CD4-positive, alpha-beta T cell (primary cell): ENCODE measurements at regions not wholly inside any gene's neighbourhood (a gene's known extent, or its start where the extent isn't known, plus 50 kb on each side); places are given as distances from the start of the nearest gene placed in this dataset.

Experiments used
- ATAC-seq: fragments of 200-7000 bp; cut with Tn5 transposase; one replicate; pipeline ENCODE4 v1.10.0; 2022; ENCODE audit warnings: mild to moderate bottlenecking; ENCODE audit not compliant: poor library complexity
- CTCF ChIA-PET: fragments of 350-600 bp; sonication (Branson Sonifier 250); formaldehyde crosslinking; loops from one replicate; lab custom pipeline; 2021; ENCODE audit warnings: antibody characterized with exemption, inconsistent platforms; lab: Charles Lee
- POLR2A ChIA-PET: fragments of 350-600 bp; sonication (Branson Sonifier 250); formaldehyde crosslinking; loops from one replicate; lab custom pipeline; 2021; ENCODE audit warnings: antibody characterized with exemption, inconsistent platforms; lab: Charles Lee
- DNase-seq, 14 experiments: peaks; one replicate each; pipeline ENCODE4 v3.0.0-alpha.2; 2013 to 2020; ENCODE audit warnings: mixed read lengths in 2 of 14
- H3K27ac ChIP-seq, 2 donors: one replicate each; pipeline versions ENCODE4 v1.5.1 to v1.7.0; 2013; ENCODE audit warnings: low read length in 2 of 2, low read depth in 1 of 2, mild to moderate bottlenecking in 1 of 2
- H3K27me3 ChIP-seq, 2 experiments: 1 replicate in 1 of 2; 2 replicates in 1 of 2; pipeline versions ENCODE4 v1.6.1 to v1.7.0; 2013; ENCODE audit warnings: low read length in 2 of 2, control low read depth in 1 of 2, mild to moderate bottlenecking in 1 of 2, moderate library complexity in 1 of 2; ENCODE audit not compliant: insufficient read depth in 2 of 2, control insufficient read depth in 1 of 2
- H3K36me3 ChIP-seq: one replicate; pipeline ENCODE4 v1.6.1; 2013; ENCODE audit warnings: low read length, control low read depth; ENCODE audit not compliant: insufficient read depth
- H3K4me1 ChIP-seq: one replicate; pipeline ENCODE4 v1.6.1; 2013; ENCODE audit warnings: low read length, control low read depth; ENCODE audit not compliant: insufficient read depth
- H3K4me3 ChIP-seq: one replicate; pipeline ENCODE4 v1.5.1; 2013; ENCODE audit warnings: mild to moderate bottlenecking, low read length, moderate library complexity
- H3K9me3 ChIP-seq, 2 experiments: 1 replicate in 1 of 2; 2 replicates in 1 of 2; pipeline versions ENCODE4 v1.6.1 to v1.7.0; 2013; ENCODE audit warnings: low read length in 2 of 2, mild to moderate bottlenecking in 2 of 2, control low read depth in 1 of 2, moderate library complexity in 1 of 2; ENCODE audit not compliant: control insufficient read depth in 1 of 2, insufficient read depth in 1 of 2
- H3K27ac Mint-ChIP-seq: one replicate; pipeline ENCODE4 v1.8.0; 2020; ENCODE audit warnings: mixed read lengths
- H3K27me3 Mint-ChIP-seq: one replicate; pipeline ENCODE4 v1.8.0; 2021; ENCODE audit warnings: mixed read lengths
- H3K36me3 Mint-ChIP-seq: one replicate; pipeline ENCODE4 v1.8.0; 2021; ENCODE audit warnings: low read depth, mixed read lengths
- H3K4me1 Mint-ChIP-seq: one replicate; pipeline ENCODE4 v1.8.0; 2021; ENCODE audit warnings: low read depth, mixed read lengths
- H3K4me3 Mint-ChIP-seq: one replicate; pipeline ENCODE4 v1.8.0; 2020; ENCODE audit warnings: mild to moderate bottlenecking, mixed read lengths
- H3K9me3 Mint-ChIP-seq: one replicate; pipeline ENCODE4 v1.8.0; 2020; ENCODE audit warnings: mixed read lengths
- intact Hi-C, 2 experiments: fragments of 100-400 bp; cut with DNase I in 1 of 2; cut with micrococcal nuclease in 1 of 2; formaldehyde crosslinking; loops; one replicate each; pipeline versions ENCODE4 v1.15.1 to v1.9.0; 2023 to 2025; cut with DNase I, micrococcal nuclease
- TF ChIP-seq, protein P1 (sequence below): fragments of 200-600 bp; IDR thresholded peaks from one replicate; pipeline ENCODE4 v1.8.0; 2022; ENCODE audit warnings: antibody characterized with exemption, mild to moderate bottlenecking

DNA sequence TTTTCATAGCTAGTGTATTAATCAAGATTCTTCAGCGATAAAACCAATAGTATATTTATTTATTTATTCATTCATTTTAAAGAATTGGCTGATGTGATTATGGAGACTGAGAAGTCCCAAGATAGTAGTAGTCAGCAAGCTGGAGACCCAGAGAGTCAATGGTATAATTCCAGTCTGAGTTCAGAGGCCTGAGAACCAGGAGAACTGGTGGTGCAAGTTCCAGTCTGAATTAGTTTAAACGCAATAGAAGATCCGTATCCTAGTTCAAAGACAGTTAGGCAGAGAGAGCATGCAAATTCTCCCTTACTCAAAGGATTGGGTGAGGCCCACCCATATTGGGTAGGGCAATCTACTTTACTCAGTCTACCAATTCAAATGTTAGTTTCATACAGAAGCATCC, 364.2 kb upstream of the RPS23 start:
- H3K9me3 Mint-ChIP-seq, result no peaks in the 10 kb centered on the region
- DNase-seq (no peak), ATAC-seq (no peak)
- no peak overlapping the region for H3K27ac Mint-ChIP-seq
- Histone ChIP-seq H3K36me3 (no peaks in the 10 kb centered on the region), H3K27me3 (no peaks in the 10 kb centered on the region), H3K27ac (no peak overlapping the region), H3K9me3 (no peaks in the 10 kb centered on the region), H3K4me3 (no peak overlapping the region), H3K4me1 (no peaks in the 10 kb centered on the region)
- intact Hi-C loops, result loop anchor here in 1 of 2 experiments (5.0 to 10.0 kb wide), 2 partner anchors 290 to 792 kb away; no protein-coding TSS in a partner anchor
- H3K4me3 Mint-ChIP-seq, result no peak overlapping the region
- H3K4me1 Mint-ChIP-seq, result no peaks in the 10 kb centered on the region
- H3K36me3 Mint-ChIP-seq, result no peaks in the 10 kb centered on the region
- ChIA-PET POLR2A (no interaction called here), CTCF (interaction anchor here (1.0 to 1.4 kb wide), 2 partner anchors 291 to 921 kb away, joined by 3 read pairs; no protein-coding TSS in a partner anchor)
- H3K27me3 Mint-ChIP-seq, result no peaks in the 10 kb centered on the region
- TF ChIP-seq, protein P1, sequence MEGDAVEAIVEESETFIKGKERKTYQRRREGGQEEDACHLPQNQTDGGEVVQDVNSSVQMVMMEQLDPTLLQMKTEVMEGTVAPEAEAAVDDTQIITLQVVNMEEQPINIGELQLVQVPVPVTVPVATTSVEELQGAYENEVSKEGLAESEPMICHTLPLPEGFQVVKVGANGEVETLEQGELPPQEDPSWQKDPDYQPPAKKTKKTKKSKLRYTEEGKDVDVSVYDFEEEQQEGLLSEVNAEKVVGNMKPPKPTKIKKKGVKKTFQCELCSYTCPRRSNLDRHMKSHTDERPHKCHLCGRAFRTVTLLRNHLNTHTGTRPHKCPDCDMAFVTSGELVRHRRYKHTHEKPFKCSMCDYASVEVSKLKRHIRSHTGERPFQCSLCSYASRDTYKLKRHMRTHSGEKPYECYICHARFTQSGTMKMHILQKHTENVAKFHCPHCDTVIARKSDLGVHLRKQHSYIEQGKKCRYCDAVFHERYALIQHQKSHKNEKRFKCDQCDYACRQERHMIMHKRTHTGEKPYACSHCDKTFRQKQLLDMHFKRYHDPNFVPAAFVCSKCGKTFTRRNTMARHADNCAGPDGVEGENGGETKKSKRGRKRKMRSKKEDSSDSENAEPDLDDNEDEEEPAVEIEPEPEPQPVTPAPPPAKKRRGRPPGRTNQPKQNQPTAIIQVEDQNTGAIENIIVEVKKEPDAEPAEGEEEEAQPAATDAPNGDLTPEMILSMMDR, result no peak

DNA sequence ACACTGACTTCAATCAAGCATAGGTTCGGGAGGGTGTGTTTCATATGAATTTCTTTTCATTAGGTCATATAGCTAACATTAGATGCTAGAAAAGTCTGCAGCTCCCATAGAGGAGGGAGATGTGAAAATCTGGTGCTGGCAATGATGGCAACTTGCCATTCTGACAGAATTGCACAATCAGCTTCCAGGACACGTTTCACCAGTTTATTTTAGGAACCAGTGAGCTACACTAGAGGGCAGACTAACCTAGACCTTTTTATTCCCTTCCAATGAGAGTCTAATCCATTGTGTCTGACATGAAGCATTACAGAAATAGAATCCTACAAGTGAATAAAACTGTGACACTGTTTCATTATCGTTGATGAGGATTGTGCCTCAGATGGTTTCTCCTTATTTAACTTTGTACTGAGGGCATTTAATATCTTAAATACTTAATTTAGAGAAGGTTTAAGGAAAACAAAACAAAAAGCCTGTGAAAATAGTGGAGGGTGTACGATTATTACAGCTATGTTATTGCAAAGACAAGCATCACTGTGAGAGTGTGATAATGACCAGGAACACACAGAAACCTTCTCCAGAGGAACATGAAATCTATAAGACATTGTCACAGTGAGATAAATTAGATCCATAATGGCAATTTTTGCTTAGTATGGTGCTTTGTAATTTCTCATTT, 363.3 kb upstream of the RPS23 start:
- Mint-ChIP-seq H3K9me3 (no peaks in the 10 kb centered on the region), H3K36me3 (no peaks in the 10 kb centered on the region), H3K4me3 (no peak overlapping the region), H3K27me3 (no peaks in the 10 kb centered on the region), H3K27ac (no peak overlapping the region), H3K4me1 (no peaks in the 10 kb centered on the region)
- H3K27ac ChIP-seq, result no peak overlapping the region
- H3K4me1 ChIP-seq, result no peaks in the 10 kb centered on the region
- no peaks in the 10 kb centered on the region for H3K36me3 ChIP-seq
- DNase-seq, result peak in 3 of 14 experiments; percentile 39 to 54 (median 53)
- H3K27me3 ChIP-seq, result no peaks in the 10 kb centered on the region
- H3K9me3 ChIP-seq, result no peaks in the 10 kb centered on the region
- ChIA-PET POLR2A (interaction anchor here (0.6 kb wide), 1 partner anchor 10 kb away, joined by 3 read pairs; no protein-coding TSS in a partner anchor), CTCF (interaction anchor here (1.0 to 1.4 kb wide), 3 partner anchors 290 to 922 kb away, joined by 3 read pairs; no protein-coding TSS in a partner anchor)
- H3K4me3 ChIP-seq, result no peak overlapping the region
- intact Hi-C loops, result loop anchor here (1.0 to 10.0 kb wide), 5 partner anchors 289 to 923 kb away; no protein-coding TSS in a partner anchor
- TF ChIP-seq, protein P1, result peak; percentile 48
- no peak for ATAC-seq

DNA sequence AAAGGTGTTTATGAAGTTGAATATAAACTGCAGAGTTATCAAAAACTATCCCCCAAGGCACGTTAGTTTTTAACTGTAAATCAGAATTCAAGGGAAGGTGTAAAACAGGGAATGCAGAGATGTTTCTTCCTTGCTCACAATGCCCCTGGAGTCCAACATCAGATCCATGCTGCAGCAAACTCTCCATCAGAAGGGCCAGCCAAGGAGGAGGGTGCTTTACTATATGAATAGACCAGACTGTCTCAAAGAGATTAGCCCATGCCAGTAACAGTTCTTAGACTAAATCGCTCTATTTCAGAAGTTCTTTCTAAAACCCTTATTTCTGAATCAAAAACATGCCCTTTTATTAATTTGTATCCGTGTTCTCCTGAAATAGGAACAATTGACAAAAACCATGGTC, 362.8 kb upstream of the RPS23 start:
- TF ChIP-seq, protein P1, result no peak
- H3K36me3 ChIP-seq, result no peaks in the 10 kb centered on the region
- CTCF ChIA-PET, result interaction anchor here (1.0 to 1.4 kb wide), 2 partner anchors 835 to 922 kb away, joined by 3 read pairs; no protein-coding TSS in a partner anchor
- intact Hi-C loops, result loop anchor here (1.0 to 10.0 kb wide), 5 partner anchors 289 to 923 kb away; no protein-coding TSS in a partner anchor
- H3K27ac Mint-ChIP-seq, result no peak overlapping the region
- POLR2A ChIA-PET, result no interaction called here
- H3K4me3 Mint-ChIP-seq, result no peak overlapping the region
- H3K27me3 ChIP-seq, result no peaks in the 10 kb centered on the region
- H3K4me1 Mint-ChIP-seq, result no peaks in the 10 kb centered on the region
- no peaks in the 10 kb centered on the region for H3K9me3 Mint-ChIP-seq
- DNase-seq, result no peak
- no peaks in the 10 kb centered on the region for H3K36me3 Mint-ChIP-seq
- H3K4me3 ChIP-seq, result no peak overlapping the region
- no peak overlapping the region for H3K27ac ChIP-seq
- no peaks in the 10 kb centered on the region for H3K9me3 ChIP-seq
- ATAC-seq, result no peak
- H3K4me1 ChIP-seq, result no peaks in the 10 kb centered on the region
- H3K27me3 Mint-ChIP-seq, result no peaks in the 10 kb centered on the region
